ENCODE measurements at regions not wholly inside any gene's neighbourhood (a gene's known extent, or its start where the extent isn't known, plus 50 kb on each side); places are given as distances from the start of the nearest gene placed in this dataset.
"Not testable (repeated sequence)": the region's sequence is repeated elsewhere in the genome, so short reads cannot be mapped to it uniquely, and the experiment has no call there.

DNA sequence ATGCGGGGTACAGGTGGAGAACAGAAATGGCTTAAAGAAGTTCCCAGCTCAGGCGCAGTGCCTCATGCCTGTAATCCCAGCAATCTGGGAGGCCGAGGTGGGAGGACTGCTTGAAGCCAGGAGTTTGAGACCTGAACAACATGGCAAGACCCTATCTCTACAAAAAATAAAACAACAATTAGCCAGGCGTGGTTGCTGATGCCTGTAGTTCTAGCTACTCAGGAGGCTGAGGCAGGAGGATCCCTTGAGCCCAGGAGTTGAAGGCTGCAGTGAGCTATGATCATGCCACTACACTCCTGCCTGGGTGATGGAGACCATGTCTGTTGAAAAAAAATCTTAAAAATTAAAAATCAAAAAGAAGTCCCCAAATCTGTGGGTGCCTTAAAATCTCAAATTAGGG lies 228.3 kb upstream of the WSB1 start:
- no peak for DNase-seq

- no peak for DNase-seq
These were observed 227.6 kb upstream of the WSB1 start for GRCh38 chr17:27066315-27066714.

GRCh38 chr17:27069842-27070508 lies 223.9 kb upstream of the WSB1 start:
- DNase-seq = no peak

DNA sequence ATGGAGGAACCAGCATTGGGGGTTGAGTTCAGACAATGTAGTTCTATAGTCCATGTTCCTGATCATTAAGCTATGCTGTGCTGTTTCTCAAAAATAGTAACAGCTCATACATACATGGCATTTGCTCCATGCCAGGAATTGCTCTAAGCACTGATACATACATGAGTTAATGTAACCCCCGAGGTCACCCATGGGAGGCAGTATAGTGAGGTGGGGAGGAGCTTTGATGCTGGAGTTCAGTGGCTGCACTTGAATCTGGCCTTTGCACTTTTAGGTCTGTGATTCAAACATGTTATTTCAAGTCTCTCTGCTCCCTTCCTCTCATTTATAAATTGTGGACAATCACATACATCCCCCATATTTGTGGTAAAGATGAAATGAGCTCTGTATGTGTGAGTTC lies 223.1 kb upstream of the WSB1 start:
- no peak for DNase-seq

DNA sequence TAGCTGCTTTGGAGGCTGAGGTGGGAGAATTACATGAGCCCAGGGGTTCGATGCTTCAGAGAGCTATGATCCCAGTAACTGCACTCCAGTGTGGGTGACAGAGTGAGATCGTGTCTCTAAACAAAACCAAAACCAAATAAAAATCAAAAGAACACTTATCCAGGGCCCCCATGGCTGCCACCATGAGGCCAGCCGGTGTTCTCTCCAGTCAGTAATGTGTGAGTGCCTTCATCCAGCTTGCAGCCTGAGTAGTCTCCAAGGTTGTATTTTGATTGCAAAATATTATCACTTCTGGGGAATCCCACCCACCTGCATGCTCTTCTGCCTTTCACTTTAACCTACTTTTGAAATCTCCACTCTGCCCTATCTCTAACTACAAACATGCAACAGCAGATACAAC lies 221.0 kb upstream of the WSB1 start:
- DNase-seq = no peak

DNA sequence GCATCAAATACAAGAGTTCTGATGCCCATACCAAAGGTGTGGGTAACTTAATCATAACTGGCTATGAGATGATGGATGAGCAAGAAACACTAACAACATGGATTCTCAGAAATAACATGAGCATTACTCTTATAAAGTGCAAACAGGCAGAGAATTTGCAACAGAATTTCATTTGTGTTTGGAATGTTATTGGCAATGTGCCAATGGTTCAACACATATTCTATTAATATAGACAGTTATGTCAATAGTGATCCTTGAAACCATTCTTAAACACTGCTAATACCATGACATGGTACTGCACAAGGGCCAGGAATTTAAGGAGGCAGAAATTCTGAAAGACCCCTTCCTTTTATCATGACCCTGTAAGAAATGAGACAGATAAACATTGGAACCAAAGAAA lies 217.1 kb upstream of the WSB1 start:
- no peak for DNase-seq

DNA sequence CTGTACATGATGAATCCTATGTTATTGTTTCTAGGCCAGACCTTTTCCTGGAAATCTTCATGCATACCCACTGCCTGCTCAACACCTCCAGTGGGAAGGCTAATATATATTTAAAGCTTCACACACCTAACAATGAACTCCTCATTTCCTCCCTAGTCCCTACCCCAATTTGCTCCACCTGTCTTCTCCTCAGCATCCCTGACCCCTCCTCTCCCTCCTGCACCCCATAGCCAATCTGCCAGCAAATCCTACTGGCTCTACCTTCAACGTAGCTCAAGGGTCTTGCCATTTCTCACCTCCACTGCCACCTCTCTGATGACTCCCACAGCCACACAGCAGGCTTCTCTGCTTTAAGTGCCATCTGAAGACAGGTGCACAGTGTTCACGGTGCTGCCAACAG lies 215.6 kb upstream of the WSB1 start:
- DNase-seq = no peak

DNA sequence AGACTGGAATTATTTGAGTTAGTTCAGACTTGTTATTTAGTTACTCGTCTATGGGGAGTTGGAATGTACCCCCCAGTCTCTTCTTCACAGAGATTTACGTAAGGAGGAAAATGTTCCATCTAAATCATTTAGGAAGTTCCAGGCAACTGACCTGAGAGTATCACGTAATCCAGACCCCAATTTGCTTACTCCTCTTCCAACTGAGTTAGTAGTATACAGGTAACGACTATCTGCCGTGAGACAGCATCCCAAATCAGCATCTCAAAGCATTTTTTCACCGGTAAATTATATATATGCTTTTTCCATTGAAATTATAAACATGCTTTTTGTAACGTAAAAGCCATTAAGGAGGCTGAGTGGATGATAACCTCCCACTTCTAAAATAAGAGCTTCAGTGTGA lies 214.3 kb upstream of the WSB1 start:
- no peak for DNase-seq

DNA sequence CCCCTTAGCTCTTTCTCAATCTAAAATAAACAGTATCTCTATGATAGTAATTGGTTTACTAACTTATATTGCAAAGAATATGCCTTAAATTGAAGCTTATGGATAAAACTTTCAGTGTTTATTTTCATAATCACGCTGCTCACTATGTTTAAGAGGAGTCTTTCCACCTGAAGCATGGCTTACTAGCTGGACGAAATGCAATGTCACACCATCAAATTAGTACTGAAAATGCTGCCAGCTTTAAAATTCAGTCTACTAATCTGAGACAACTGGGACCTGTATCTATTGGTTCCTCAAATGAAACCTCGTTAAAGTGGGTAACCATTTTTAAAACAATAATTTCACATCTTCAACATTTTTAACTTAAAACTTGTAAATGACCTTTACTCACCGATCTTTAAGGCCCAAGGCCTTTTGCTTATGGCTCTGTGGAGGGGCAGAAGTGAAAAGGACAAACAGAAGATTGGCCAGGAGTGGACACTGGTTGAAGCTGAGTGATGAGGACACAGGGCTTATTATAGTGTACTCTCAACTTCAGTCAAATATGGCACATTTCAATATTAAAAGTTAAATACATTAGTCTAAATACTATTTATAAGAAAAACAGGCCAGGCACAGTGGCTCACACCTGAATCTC lies 212.8 kb upstream of the WSB1 start:
- DNase-seq = no peak

- no peak for DNase-seq
These were observed 211.7 kb upstream of the WSB1 start for GRCh38 chr17:27082023-27082774.

- no peak for DNase-seq
These were observed 211.1 kb upstream of the WSB1 start for GRCh38 chr17:27082775-27083154.

- DNase-seq = no peak
These were observed 210.3 kb upstream of the WSB1 start for GRCh38 chr17:27083408-27084185.

DNA sequence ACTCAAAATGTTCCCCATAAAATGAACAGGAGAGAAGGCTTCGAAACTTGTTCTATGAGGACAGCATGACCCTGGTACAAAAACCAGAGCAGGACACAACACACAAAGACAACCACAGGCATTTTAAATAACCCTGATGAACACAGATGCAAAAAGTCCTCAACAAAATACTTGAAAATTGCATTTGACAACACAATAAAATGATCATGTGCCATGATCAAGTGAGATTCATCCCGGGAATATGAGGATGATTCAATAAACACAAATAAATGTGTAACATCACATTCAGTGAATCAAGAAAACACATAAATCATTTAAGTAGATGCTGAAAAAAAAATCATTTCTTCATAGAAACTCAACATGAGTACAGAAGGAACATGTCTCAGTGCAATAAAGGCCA lies 208.4 kb upstream of the WSB1 start:
- DNase-seq = no peak

DNA sequence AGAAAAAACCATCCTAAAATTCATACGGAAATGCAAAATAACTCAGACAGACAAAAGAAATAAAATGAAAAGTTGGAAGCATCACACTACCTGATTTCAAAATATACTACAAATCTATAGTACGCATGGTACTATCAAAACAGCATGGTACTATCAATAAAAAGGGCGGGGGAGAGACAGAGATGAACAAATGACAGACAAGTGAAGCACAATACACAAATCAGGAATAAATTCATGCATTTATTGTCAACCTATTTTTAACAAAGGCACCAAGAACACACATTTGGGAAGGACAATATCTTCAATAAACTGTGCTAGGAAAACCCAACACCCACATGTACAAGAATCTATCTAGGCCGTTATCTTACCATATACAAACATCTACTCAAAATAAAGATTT lies 207.4 kb upstream of the WSB1 start:
- no peak for DNase-seq

DNA sequence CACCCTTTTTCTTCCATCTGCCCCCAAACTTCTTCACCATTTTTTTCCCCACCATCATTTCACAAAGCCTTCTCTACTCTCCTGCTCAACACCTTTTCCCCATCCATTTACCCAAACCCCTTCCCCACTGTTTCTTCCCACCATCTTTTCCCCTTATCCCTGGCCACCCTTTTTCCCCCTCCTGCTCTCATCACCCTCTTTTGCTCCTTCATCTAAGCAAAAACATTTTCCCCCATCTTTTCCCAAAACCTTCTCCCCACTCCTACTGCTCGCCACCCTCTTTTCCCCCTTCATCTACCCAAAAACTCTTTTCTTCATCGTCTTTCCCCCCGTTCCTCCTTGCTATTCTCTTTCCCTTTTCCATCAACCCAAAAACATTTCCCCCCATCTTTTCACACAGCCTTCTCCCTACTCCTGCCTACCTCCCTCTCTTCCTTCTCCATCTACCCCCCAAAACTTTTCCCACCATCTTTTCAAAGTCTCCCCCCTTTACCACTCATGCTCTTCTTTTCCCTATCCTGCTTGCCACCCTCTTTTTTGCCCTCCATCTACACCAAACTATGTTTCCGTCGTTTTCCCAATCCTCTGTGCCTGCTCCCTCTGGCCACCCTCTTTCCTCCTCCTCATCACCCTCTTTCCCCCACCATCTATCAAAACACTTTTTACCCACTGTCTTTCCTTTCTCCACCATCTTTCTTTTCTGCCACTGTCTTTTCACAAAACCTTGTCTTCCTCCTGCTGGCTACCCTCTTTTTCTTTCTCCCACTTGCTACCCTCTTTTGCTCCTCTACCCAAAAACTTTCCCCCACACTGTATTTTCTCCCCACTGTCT lies 205.8 kb upstream of the WSB1 start:
- no peak for DNase-seq

GRCh38 chr17:27088767-27089078 lies 205.2 kb upstream of the WSB1 start:
- DNase-seq = no peak

GRCh38 chr17:27089079-27089928 lies 204.6 kb upstream of the WSB1 start:
- DNase-seq = not testable (repeated sequence)

DNA sequence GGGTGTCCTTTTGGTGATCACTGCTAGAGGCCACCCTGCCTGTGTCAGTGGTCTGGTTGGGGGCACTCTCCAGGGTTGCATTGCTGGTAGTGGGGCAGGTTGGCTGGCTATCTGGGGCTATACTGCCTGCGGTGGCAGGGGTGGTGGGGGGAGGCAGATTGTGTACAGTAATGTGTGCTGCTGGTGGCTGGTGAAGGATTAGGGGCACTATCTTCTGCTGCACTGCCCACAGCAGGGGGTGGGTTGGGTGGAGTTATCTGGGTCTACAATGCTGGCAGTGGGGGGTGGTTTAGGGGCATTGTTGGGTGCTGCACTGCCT lies 204.0 kb upstream of the WSB1 start:
- no peak for DNase-seq

DNA sequence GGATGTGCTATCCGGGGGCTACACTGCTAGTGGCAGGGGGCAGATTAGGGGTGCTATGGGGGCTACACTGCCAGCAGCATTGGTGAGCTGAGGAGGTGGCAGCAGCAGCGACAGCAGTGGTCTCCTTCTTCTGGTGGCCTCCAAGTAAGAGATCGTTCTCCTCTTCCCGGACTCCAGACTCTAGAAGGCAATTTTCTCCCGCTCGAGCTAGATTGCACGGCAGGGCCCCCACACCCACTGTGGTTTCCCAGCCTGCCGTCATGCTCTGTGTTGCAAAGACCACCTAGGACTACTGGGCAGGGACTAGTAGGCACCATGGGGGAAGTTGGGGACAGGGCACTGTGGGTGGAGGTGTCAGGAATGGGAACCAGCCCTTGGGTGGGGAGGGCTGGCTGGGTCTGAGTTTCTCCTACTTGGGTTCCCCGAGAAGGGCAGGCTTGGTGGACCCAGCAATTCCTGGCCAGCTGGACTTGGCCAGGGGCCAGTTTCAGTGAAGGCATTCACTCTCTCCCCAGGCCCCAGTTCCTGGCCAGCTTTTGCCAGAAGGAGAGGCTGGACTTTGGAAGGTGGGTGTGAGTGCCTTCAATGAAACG lies 203.4 kb upstream of the WSB1 start:
- not testable (repeated sequence) for DNase-seq

DNA sequence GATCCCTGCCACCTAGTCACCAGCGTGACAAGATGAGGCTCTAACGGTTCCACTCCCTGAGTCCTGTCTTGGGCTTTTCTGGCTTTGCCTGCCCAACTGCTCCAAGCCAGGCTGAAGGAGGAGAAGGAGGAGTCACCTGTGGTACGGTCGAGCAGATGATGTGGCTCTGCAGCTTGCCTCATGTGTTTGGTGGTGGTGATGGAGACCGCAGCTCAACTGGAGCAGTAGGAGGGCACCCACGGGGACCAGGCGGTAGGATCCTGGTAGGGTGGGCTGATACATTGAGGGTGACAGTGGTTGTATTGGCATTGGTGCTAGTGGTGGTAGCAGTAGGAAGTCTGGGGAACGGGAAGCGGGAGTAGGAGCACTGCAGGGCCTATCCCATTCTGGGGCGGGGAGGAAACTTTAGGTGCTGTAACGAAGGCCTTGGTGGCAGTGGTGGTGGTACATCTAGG lies 202.8 kb upstream of the WSB1 start:
- DNase-seq = no peak

- DNase-seq = not testable (repeated sequence)
These were observed 199.7 kb upstream of the WSB1 start for GRCh38 chr17:27094179-27094578.
